Endothelial cell of umbilical vein (primary cell): ENCODE measurements at regions not wholly inside any gene's neighbourhood (a gene's known extent, or its start where the extent isn't known, plus 50 kb on each side); places are given as distances from the start of the nearest gene placed in this dataset.

ENCODE experiments used
- BruUV-seq: library from RNA; stranded (reverse); fragments of 400-500 nt; replicated peaks from 2 replicates; lab custom pipeline; 2021; lab: Mats Ljungman, UMichigan
- CTCF ChIA-PET: fragments of 300-600, 350-600 bp; sonication (Branson Sonifier 250); formaldehyde crosslinking; loops from one replicate; lab custom pipeline; 2021; ENCODE audit warnings: antibody characterized with exemption, inconsistent platforms; lab: Charles Lee
- POLR2A ChIA-PET: fragments of 300-600, 350-600 bp; sonication (Branson Sonifier 250); formaldehyde crosslinking; loops from one replicate; lab custom pipeline; 2021; ENCODE audit warnings: antibody characterized with exemption, inconsistent platforms; lab: Charles Lee
- DNase-seq: peaks from one replicate; pipeline ENCODE4 v3.0.0-alpha.2; 2011; ENCODE audit warnings: low read depth, low spot score
- FAIRE-seq: peaks from 2 replicates; lab custom pipeline; 2011; peaks lifted over from hg19 to GRCh38; lab: Jason Lieb, UNC
- H2AFZ ChIP-seq: 2 replicates; pipeline ENCODE4 v1.6.0; 2012; ENCODE audit warnings: low read depth, low read length, control low read depth, inconsistent platforms
- H3K27ac ChIP-seq: 2 replicates; pipeline ENCODE4 v1.5.1; 2011; ENCODE audit warnings: low read depth, mild to moderate bottlenecking, control low read depth, low read length, moderate library complexity; ENCODE audit not compliant: insufficient read depth
- H3K27me3 ChIP-seq, 2 experiments: 2 replicates each; pipeline versions ENCODE4 v1.6.0 to v1.6.1; 2011; ENCODE audit warnings: low read length in 2 of 2, mixed read lengths in 1 of 2; ENCODE audit not compliant: control insufficient read depth in 2 of 2, insufficient read depth in 2 of 2
- H3K36me3 ChIP-seq, 2 experiments: 2 replicates in 1 of 2; 3 replicates in 1 of 2; pipeline ENCODE4 v1.5.1; 2011; ENCODE audit warnings: low read length in 2 of 2, mild to moderate bottlenecking in 1 of 2, moderate library complexity in 1 of 2; ENCODE audit not compliant: control insufficient read depth in 2 of 2, insufficient read depth in 2 of 2; ENCODE audit errors: extremely low read depth in 1 of 2
- H3K4me1 ChIP-seq: 3 replicates; pipeline ENCODE4 v1.5.1; 2011; ENCODE audit warnings: mild to moderate bottlenecking, low read length; ENCODE audit not compliant: control insufficient read depth, insufficient read depth; ENCODE audit errors: extremely low read depth
- H3K4me2 ChIP-seq: 2 replicates; pipeline ENCODE4 v1.6.1; 2011; ENCODE audit warnings: low read length, control low read depth, mixed read lengths; ENCODE audit not compliant: insufficient read depth
- H3K4me3 ChIP-seq, 3 experiments: fragments of 200-600 bp in 1 of 3; sonication (generic), shearing (Covaris generic) in 1 of 3; replicated peaks in 1 of 3; 2 replicates each; pipeline ENCODE4 v1.5.1; 2011 to 2016; ENCODE audit warnings: control low read depth in 3 of 3, low read length in 3 of 3, mild to moderate bottlenecking in 2 of 3, inconsistent platforms in 1 of 3, low read depth in 1 of 3, moderate library complexity in 1 of 3; ENCODE audit not compliant: insufficient read depth in 1 of 3
- H3K79me2 ChIP-seq: 2 replicates; pipeline ENCODE4 v1.6.0; 2012; ENCODE audit warnings: low read length, inconsistent platforms; ENCODE audit not compliant: control insufficient read depth, insufficient read depth
- H3K9ac ChIP-seq: replicated peaks from 2 replicates; pipeline ENCODE3; 2011; ENCODE audit warnings: low read length, control low read depth; ENCODE audit not compliant: insufficient read depth; ENCODE audit errors: extremely low read depth
- H3K9me1 ChIP-seq: replicated peaks from 3 replicates; pipeline ENCODE4 v1.6.0; 2011; ENCODE audit warnings: mild to moderate bottlenecking, low read length; ENCODE audit not compliant: control insufficient read depth, insufficient read depth; ENCODE audit errors: extremely low read depth
- H3K9me3 ChIP-seq: replicated peaks from 2 replicates; pipeline ENCODE4 v1.5.1; 2012; ENCODE audit warnings: low read length, inconsistent platforms; ENCODE audit not compliant: control insufficient read depth, insufficient read depth
- H4K20me1 ChIP-seq: replicated peaks from 2 replicates; pipeline ENCODE3; 2011; ENCODE audit warnings: mild to moderate bottlenecking, low read length; ENCODE audit not compliant: control insufficient read depth, insufficient read depth; ENCODE audit errors: extremely low read depth
- CTCF ChIP-seq, 2 donors: IDR thresholded peaks; 1 replicate in 1 of 2; 2 replicates in 1 of 2; pipeline ENCODE4 v1.5.1; 2011; ENCODE audit warnings: low read length in 2 of 2, mild to moderate bottlenecking in 2 of 2, moderate library complexity in 2 of 2, control low read depth in 1 of 2, inconsistent platforms in 1 of 2, low read depth in 1 of 2; ENCODE audit not compliant: insufficient read depth in 1 of 2; ENCODE audit errors: extremely low read depth in 1 of 2
- EZH2 ChIP-seq: IDR thresholded peaks from 2 replicates; pipeline ENCODE4 v1.6.1; 2012; ENCODE audit warnings: borderline replicate concordance, low read depth, mild to moderate bottlenecking, moderate library complexity, low read length, inconsistent platforms; ENCODE audit not compliant: severe bottlenecking
- FOS ChIP-seq: IDR thresholded peaks from 2 replicates; pipeline ENCODE4 v1.6.1; 2011; ENCODE audit warnings: mild to moderate bottlenecking, low read length, moderate library complexity, borderline replicate concordance; ENCODE audit not compliant: insufficient read depth
- GATA2 ChIP-seq: IDR thresholded peaks from 2 replicates; pipeline ENCODE4 v1.7.0; 2011; ENCODE audit warnings: low read depth, mild to moderate bottlenecking, moderate library complexity, mixed read lengths, low read length; ENCODE audit not compliant: insufficient read length, insufficient read depth
- JUN ChIP-seq: IDR thresholded peaks from 2 replicates; pipeline ENCODE4 v1.6.1; 2011; ENCODE audit warnings: borderline replicate concordance, low read depth; ENCODE audit not compliant: insufficient read length, insufficient read depth
- MAX ChIP-seq: IDR thresholded peaks from 2 replicates; pipeline ENCODE4 v1.6.1; 2011; ENCODE audit not compliant: insufficient read depth, insufficient read length
- MYC ChIP-seq: IDR thresholded peaks from one replicate; pipeline ENCODE4 v1.6.1; 2011; ENCODE audit warnings: mild to moderate bottlenecking, low read depth, low read length
- POLR2A ChIP-seq: IDR thresholded peaks from 2 replicates; pipeline ENCODE4 v1.6.1; 2012; ENCODE audit warnings: low read depth, mild to moderate bottlenecking, control low read depth, low read length
- POLR2AphosphoS5 ChIP-seq: IDR thresholded peaks from 2 replicates; pipeline ENCODE4 v1.6.1; 2012; ENCODE audit warnings: low read depth, mild to moderate bottlenecking, control low read depth, low read length, moderate library complexity; ENCODE audit not compliant: insufficient read depth
- dilution Hi-C: fragments of 300-500 bp; cut with MboI; formaldehyde crosslinking; loops from one replicate; pipeline ENCODE4 v1.15.0; 2019; ENCODE audit warnings: low sequenced_read_pairs; ENCODE audit not compliant: extremely low pct_ligation_motif_present
- intact Hi-C: fragments of 100-400 bp; cut with micrococcal nuclease; formaldehyde crosslinking; loops from one replicate; pipeline ENCODE4 v1.10.0; 2022

- no peak for FAIRE-seq
- POLR2A ChIA-PET, result no interaction called here
Measured at GRCh38 chrX:149392921-149393320, 112.2 kb downstream of the IDS start.

More at GRCh38 chrX:149392921-149393320, 112.2 kb downstream of the IDS start:
- H3K79me2 ChIP-seq, result no peaks in the 10 kb centered on the region
- BruUV-seq, result no TSS peak
- no peak overlapping the region for H3K4me2 ChIP-seq
- no peaks in the 10 kb centered on the region for H4K20me1 ChIP-seq
- intact Hi-C loops (no loop called here), dilution Hi-C loops (no loop called here)
- CTCF ChIA-PET, result no interaction called here
- H2AFZ ChIP-seq, result no peak overlapping the region
- H3K4me1 ChIP-seq, result no peaks in the 10 kb centered on the region
- H3K36me3 ChIP-seq, result no peaks in the 10 kb centered on the region
- H3K9me3 ChIP-seq, result no peaks in the 10 kb centered on the region
- H3K9me1 ChIP-seq, result no peaks in the 10 kb centered on the region
- no peak overlapping the region for H3K9ac ChIP-seq
- TF ChIP-seq POLR2A, result no peak
- no peak for TF ChIP-seq JUN
- TF ChIP-seq EZH2, result no peak
- no peak for TF ChIP-seq FOS
- TF ChIP-seq POLR2AphosphoS5, result no peak
- TF ChIP-seq CTCF (IDR thresholded peaks at IDR 0.05; ENCODE audit: extremely low read depth in 1 of 2, insufficient read depth in 1 of 2, low read depth in 1 of 2, low read length in 2 of 2), result no peak
- no peak for TF ChIP-seq GATA2
- TF ChIP-seq MYC, result no peak
- TF ChIP-seq MAX, result no peak
- H3K4me3 ChIP-seq, result no peak overlapping the region
- no peaks in the 10 kb centered on the region for H3K27me3 ChIP-seq
- DNase-seq, result no peak
- H3K27ac ChIP-seq, result no peak overlapping the region
